ENCODE measurements at regions not wholly inside any gene's neighbourhood (a gene's known extent, or its start where the extent isn't known, plus 50 kb on each side); places are given as distances from the start of the nearest gene placed in this dataset.

DNA sequence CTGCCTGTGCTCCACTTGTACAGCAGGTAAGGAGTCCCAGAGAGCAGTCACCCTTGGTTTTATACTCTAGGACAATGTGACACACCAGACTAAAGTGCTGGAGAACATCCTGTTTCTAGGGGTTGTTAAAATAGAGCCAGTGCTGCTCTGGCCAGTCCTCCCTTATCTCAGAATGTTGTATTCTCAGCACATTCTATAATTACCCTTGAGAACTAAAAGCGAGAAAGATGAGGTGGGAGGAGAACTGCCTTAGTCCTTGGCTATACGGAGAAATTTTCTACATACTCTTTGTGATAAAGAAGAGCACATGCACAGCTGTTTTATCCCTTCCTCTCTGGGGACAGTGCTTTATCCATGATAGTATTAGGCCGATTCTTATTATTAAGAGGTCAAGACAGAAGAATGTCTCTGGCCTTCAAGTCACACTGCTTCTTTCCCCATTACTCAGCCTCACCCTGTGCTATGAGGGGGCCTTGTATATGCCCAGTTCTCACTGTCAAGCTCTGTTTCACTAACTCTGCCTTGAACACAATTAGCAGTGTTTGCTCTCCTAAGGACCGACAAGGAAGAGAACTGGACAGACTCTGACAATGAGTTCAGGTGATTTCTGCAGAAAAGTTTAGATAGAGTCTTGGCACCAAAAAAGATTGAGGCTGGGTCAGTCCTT, 385.8 kb downstream of the TRIB2 start:
- 96% methylated on average over 4 of the region's 4 CpGs for WGBS (ENCODE audit: insufficient coverage)
- CTCF ChIA-PET: no interaction called here
- Histone ChIP-seq H3K27me3 (replicated peaks in 2 of 5; ENCODE audit: control insufficient read depth in 4 of 5, insufficient read depth in 5 of 5, low read length in 4 of 5) (peaks cover 0 to 2% (median 0%) of the 10 kb centered on the region in 5 experiments), H3K4me1 (ENCODE audit: control extremely low read depth in 1 of 4, control insufficient read depth in 4 of 4, insufficient read depth in 4 of 4, low read length in 3 of 4) (no peaks in the 10 kb centered on the region), H3K36me3 (ENCODE audit: control insufficient read depth in 4 of 4, insufficient read depth in 4 of 4, low read length in 3 of 4) (no peaks in the 10 kb centered on the region), H3K27ac (ENCODE audit: insufficient read depth in 1 of 2, low read depth in 1 of 2, low read length in 2 of 2, poor library complexity in 1 of 2, severe bottlenecking in 2 of 2) (no peak overlapping the region), H3K4me3 (ENCODE audit: control insufficient read depth in 1 of 7, extremely low read depth in 1 of 7, insufficient read depth in 4 of 7, low read depth in 2 of 7, low read length in 6 of 7) (no peak overlapping the region), H3K9me3 (ENCODE audit: control extremely low read depth in 1 of 5, control insufficient read depth in 4 of 5, insufficient read depth in 2 of 5, low read depth in 1 of 5, low read length in 4 of 5) (no peaks in the 10 kb centered on the region)
- POLR2A ChIA-PET: no interaction called here
- DNase-seq: no peak

DNA sequence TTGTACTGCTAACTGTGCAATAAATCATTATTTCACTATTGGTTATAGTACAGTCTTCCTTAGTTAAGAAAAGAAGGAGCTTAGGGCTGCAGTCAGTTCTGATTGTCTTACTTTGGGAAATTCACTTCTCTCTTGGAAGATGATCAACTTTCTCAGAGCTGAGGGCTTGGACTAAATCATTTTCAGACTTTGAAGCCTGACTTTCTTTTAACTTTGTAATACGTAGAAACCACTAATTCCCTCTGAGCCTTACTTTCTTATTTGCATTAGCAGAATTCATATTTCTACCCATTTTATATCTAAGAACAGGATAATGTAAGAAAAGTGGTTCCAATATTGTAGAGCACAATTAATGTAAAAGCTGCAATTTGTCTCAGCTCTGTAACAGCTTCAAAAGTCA, 386.4 kb downstream of the TRIB2 start:
- ChIA-PET POLR2A (no interaction called here), CTCF (no interaction called here)

GRCh38 chr2:13103778-13104493, 387.2 kb downstream of the TRIB2 start:
- ChIA-PET POLR2A (no interaction called here), CTCF (no interaction called here)
- Histone ChIP-seq H3K4me3 (ENCODE audit: control insufficient read depth in 1 of 7, extremely low read depth in 1 of 7, insufficient read depth in 4 of 7, low read depth in 2 of 7, low read length in 6 of 7) (no peak overlapping the region), H3K9me3 (ENCODE audit: control extremely low read depth in 1 of 5, control insufficient read depth in 4 of 5, insufficient read depth in 2 of 5, low read depth in 1 of 5, low read length in 4 of 5) (no peaks in the 10 kb centered on the region), H3K36me3 (ENCODE audit: control insufficient read depth in 4 of 4, insufficient read depth in 4 of 4, low read length in 3 of 4) (no peaks in the 10 kb centered on the region), H3K27ac (ENCODE audit: insufficient read depth in 1 of 2, low read depth in 1 of 2, low read length in 2 of 2, poor library complexity in 1 of 2, severe bottlenecking in 2 of 2) (no peak overlapping the region), H3K27me3 (replicated peaks in 2 of 5; ENCODE audit: control insufficient read depth in 4 of 5, insufficient read depth in 5 of 5, low read length in 4 of 5) (peaks cover 0 to 2% (median 0%) of the 10 kb centered on the region in 5 experiments), H3K4me1 (ENCODE audit: control extremely low read depth in 1 of 4, control insufficient read depth in 4 of 4, insufficient read depth in 4 of 4, low read length in 3 of 4) (no peaks in the 10 kb centered on the region)
- no peak for DNase-seq
- 67% methylated on average over 4 of the region's 5 CpGs for WGBS (ENCODE audit: insufficient coverage)

More for the DNA sequence above, 386.4 kb downstream of the TRIB2 start:
- Histone ChIP-seq H3K4me3 (ENCODE audit: control insufficient read depth in 1 of 7, extremely low read depth in 1 of 7, insufficient read depth in 4 of 7, low read depth in 2 of 7, low read length in 6 of 7) (no peak overlapping the region), H3K36me3 (ENCODE audit: control insufficient read depth in 4 of 4, insufficient read depth in 4 of 4, low read length in 3 of 4) (no peaks in the 10 kb centered on the region), H3K9me3 (ENCODE audit: control extremely low read depth in 1 of 5, control insufficient read depth in 4 of 5, insufficient read depth in 2 of 5, low read depth in 1 of 5, low read length in 4 of 5) (no peaks in the 10 kb centered on the region), H3K4me1 (ENCODE audit: control extremely low read depth in 1 of 4, control insufficient read depth in 4 of 4, insufficient read depth in 4 of 4, low read length in 3 of 4) (no peaks in the 10 kb centered on the region), H3K27me3 (replicated peaks in 2 of 5; ENCODE audit: control insufficient read depth in 4 of 5, insufficient read depth in 5 of 5, low read length in 4 of 5) (peaks cover 0 to 2% (median 0%) of the 10 kb centered on the region in 5 experiments), H3K27ac (ENCODE audit: insufficient read depth in 1 of 2, low read depth in 1 of 2, low read length in 2 of 2, poor library complexity in 1 of 2, severe bottlenecking in 2 of 2) (no peak overlapping the region)
- WGBS (ENCODE audit: insufficient coverage): no CpG with 5 or more reads among the region's 1 CpG
- DNase-seq: no peak

GRCh38 chr2:13104723-13105122, 388.0 kb downstream of the TRIB2 start:
- POLR2A ChIA-PET: no interaction called here
- Histone ChIP-seq H3K9me3 (ENCODE audit: control extremely low read depth in 1 of 5, control insufficient read depth in 4 of 5, insufficient read depth in 2 of 5, low read depth in 1 of 5, low read length in 4 of 5) (peaks cover 0 to 3% (median 0%) of the 10 kb centered on the region in 5 experiments), H3K27me3 (replicated peaks in 2 of 5; ENCODE audit: control insufficient read depth in 4 of 5, insufficient read depth in 5 of 5, low read length in 4 of 5) (peaks cover 0 to 2% (median 0%) of the 10 kb centered on the region in 5 experiments), H3K4me3 (ENCODE audit: control insufficient read depth in 1 of 7, extremely low read depth in 1 of 7, insufficient read depth in 4 of 7, low read depth in 2 of 7, low read length in 6 of 7) (no peak overlapping the region), H3K4me1 (ENCODE audit: control extremely low read depth in 1 of 4, control insufficient read depth in 4 of 4, insufficient read depth in 4 of 4, low read length in 3 of 4) (no peaks in the 10 kb centered on the region), H3K36me3 (ENCODE audit: control insufficient read depth in 4 of 4, insufficient read depth in 4 of 4, low read length in 3 of 4) (no peaks in the 10 kb centered on the region), H3K27ac (ENCODE audit: insufficient read depth in 1 of 2, low read depth in 1 of 2, low read length in 2 of 2, poor library complexity in 1 of 2, severe bottlenecking in 2 of 2) (no peak overlapping the region)
- DNase-seq: no peak
- CTCF ChIA-PET: no interaction called here

- WGBS (ENCODE audit: insufficient coverage): 95% methylated on average over 2 of the region's 3 CpGs
- no peak overlapping the region for H3K27ac ChIP-seq (ENCODE audit: insufficient read depth in 1 of 2, low read depth in 1 of 2, low read length in 2 of 2, poor library complexity in 1 of 2, severe bottlenecking in 2 of 2)
- peaks cover 0 to 3% (median 0%) of the 10 kb centered on the region in 5 experiments for H3K9me3 ChIP-seq (ENCODE audit: control extremely low read depth in 1 of 5, control insufficient read depth in 4 of 5, insufficient read depth in 2 of 5, low read depth in 1 of 5, low read length in 4 of 5)
- H3K4me1 ChIP-seq (ENCODE audit: control extremely low read depth in 1 of 4, control insufficient read depth in 4 of 4, insufficient read depth in 4 of 4, low read length in 3 of 4): no peaks in the 10 kb centered on the region
- ChIA-PET POLR2A (no interaction called here), CTCF (no interaction called here)
- H3K36me3 ChIP-seq (ENCODE audit: control insufficient read depth in 4 of 4, insufficient read depth in 4 of 4, low read length in 3 of 4): no peaks in the 10 kb centered on the region
- H3K4me3 ChIP-seq (ENCODE audit: control insufficient read depth in 1 of 7, extremely low read depth in 1 of 7, insufficient read depth in 4 of 7, low read depth in 2 of 7, low read length in 6 of 7): no peak overlapping the region
- no peak for DNase-seq
- H3K27me3 ChIP-seq (replicated peaks in 2 of 5; ENCODE audit: control insufficient read depth in 4 of 5, insufficient read depth in 5 of 5, low read length in 4 of 5): peaks cover 0 to 1% (median 0%) of the 10 kb centered on the region in 5 experiments
These were observed 389.6 kb downstream of the TRIB2 start for GRCh38 chr2:13106302-13106701.

DNA sequence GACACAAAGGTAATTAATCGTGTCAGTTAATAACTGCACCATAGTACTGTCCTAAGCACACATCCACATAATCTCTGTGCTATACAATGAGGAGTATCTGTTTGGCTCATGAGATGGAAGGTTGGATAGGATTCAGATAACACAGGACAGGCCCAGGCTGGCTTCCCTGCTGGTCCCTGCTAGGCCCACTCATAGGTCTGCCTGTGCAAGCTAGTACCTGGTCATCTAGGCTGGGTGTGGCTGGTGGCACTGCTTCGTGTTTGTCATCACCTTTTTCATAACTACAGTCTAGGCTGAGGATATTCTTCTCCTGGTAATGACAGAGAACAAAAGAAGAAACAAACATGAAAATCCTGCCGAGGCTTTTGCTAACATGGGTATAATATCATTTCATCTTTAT, 392.8 kb downstream of the TRIB2 start:
- Histone ChIP-seq H3K27ac (ENCODE audit: insufficient read depth in 1 of 2, low read depth in 1 of 2, low read length in 2 of 2, poor library complexity in 1 of 2, severe bottlenecking in 2 of 2) (no peak overlapping the region), H3K27me3 (replicated peaks in 2 of 5; ENCODE audit: control insufficient read depth in 4 of 5, insufficient read depth in 5 of 5, low read length in 4 of 5) (no peaks in the 10 kb centered on the region), H3K4me3 (ENCODE audit: control insufficient read depth in 1 of 7, extremely low read depth in 1 of 7, insufficient read depth in 4 of 7, low read depth in 2 of 7, low read length in 6 of 7) (no peak overlapping the region), H3K36me3 (ENCODE audit: control insufficient read depth in 4 of 4, insufficient read depth in 4 of 4, low read length in 3 of 4) (no peaks in the 10 kb centered on the region), H3K4me1 (ENCODE audit: control extremely low read depth in 1 of 4, control insufficient read depth in 4 of 4, insufficient read depth in 4 of 4, low read length in 3 of 4) (no peaks in the 10 kb centered on the region), H3K9me3 (ENCODE audit: control extremely low read depth in 1 of 5, control insufficient read depth in 4 of 5, insufficient read depth in 2 of 5, low read depth in 1 of 5, low read length in 4 of 5) (peaks cover 0 to 3% (median 0%) of the 10 kb centered on the region in 5 experiments)
- no peak for DNase-seq
- POLR2A ChIA-PET: no interaction called here
- WGBS (ENCODE audit: insufficient coverage): 86% methylated on average over 1 of the region's 3 CpGs
- CTCF ChIA-PET: no interaction called here

DNA sequence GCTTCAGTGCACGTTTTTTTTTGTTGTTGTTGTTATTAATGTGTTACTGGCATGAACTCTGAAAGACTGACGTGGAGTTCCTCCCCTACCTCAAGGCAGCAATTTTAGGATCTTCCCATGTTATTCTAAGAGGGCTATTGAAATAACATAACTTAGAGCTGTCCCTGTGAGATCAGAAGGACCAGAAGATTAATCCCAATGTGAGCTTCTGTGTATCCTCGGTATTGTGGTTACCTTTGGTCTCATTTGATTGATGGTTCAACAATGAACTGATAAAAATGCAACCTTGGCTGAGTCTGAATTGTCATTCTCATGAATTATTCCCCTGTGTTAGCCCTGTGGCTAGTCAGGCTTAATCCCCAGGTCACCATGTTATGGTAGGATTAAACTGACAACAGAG, 394.1 kb downstream of the TRIB2 start:
- no peak for DNase-seq
- no peak overlapping the region for H3K4me3 ChIP-seq (ENCODE audit: control insufficient read depth in 1 of 7, extremely low read depth in 1 of 7, insufficient read depth in 4 of 7, low read depth in 2 of 7, low read length in 6 of 7)
- no peaks in the 10 kb centered on the region for H3K4me1 ChIP-seq (ENCODE audit: control extremely low read depth in 1 of 4, control insufficient read depth in 4 of 4, insufficient read depth in 4 of 4, low read length in 3 of 4)
- H3K27ac ChIP-seq (ENCODE audit: insufficient read depth in 1 of 2, low read depth in 1 of 2, low read length in 2 of 2, poor library complexity in 1 of 2, severe bottlenecking in 2 of 2): no peak overlapping the region
- H3K9me3 ChIP-seq (ENCODE audit: control extremely low read depth in 1 of 5, control insufficient read depth in 4 of 5, insufficient read depth in 2 of 5, low read depth in 1 of 5, low read length in 4 of 5): peaks cover 0 to 3% (median 0%) of the 10 kb centered on the region in 5 experiments
- POLR2A ChIA-PET: no interaction called here
- no peaks in the 10 kb centered on the region for H3K36me3 ChIP-seq (ENCODE audit: control insufficient read depth in 4 of 4, insufficient read depth in 4 of 4, low read length in 3 of 4)
- H3K27me3 ChIP-seq (replicated peaks in 2 of 5; ENCODE audit: control insufficient read depth in 4 of 5, insufficient read depth in 5 of 5, low read length in 4 of 5): peaks cover 0 to 2% (median 0%) of the 10 kb centered on the region in 5 experiments
- 89% methylated on average over 2 of the region's 3 CpGs for WGBS (ENCODE audit: insufficient coverage)
- CTCF ChIA-PET: no interaction called here

All from common myeloid progenitor, CD34-positive (primary cell).